Thoracic aorta (tissue), 2 donors: ENCODE measurements at regions not wholly inside any gene's neighbourhood (a gene's known extent, or its start where the extent isn't known, plus 50 kb on each side); places are given as distances from the start of the nearest gene placed in this dataset.

Experiments used
- ATAC-seq: fragments of 150-250 bp; one replicate; pipeline ENCODE4 v1.8.0; 2017; ENCODE audit warnings: low read depth; ENCODE audit not compliant: insufficient number of reproducible peaks, low FRiP score
- DNase-seq: peaks from one replicate; pipeline ENCODE4 v3.0.0-alpha.2; 2020; ENCODE audit warnings: low spot score
- H3K27ac ChIP-seq, 2 donors: fragments of 200-600 bp; sonication (generic); 1 replicate in 1 of 2; 2 replicates in 1 of 2; pipeline ENCODE4 v1.5.1; 2016; ENCODE audit warnings: mild to moderate bottlenecking in 2 of 2, moderate library complexity in 2 of 2
- H3K27me3 ChIP-seq: fragments of 200-600 bp; sonication (generic); replicated peaks from 2 replicates; pipeline ENCODE4 v1.6.0; 2016; ENCODE audit warnings: mild to moderate bottlenecking; ENCODE audit not compliant: insufficient read depth
- H3K36me3 ChIP-seq: fragments of 200-600 bp; sonication (generic); one replicate; pipeline ENCODE4 v1.5.1; 2016
- H3K4me1 ChIP-seq, 2 donors: fragments of 200-600 bp; sonication (generic); 1 replicate in 1 of 2; 2 replicates in 1 of 2; pipeline versions ENCODE4 v1.5.1 to v1.6.0; 2016; ENCODE audit warnings: low read depth in 2 of 2, mild to moderate bottlenecking in 1 of 2; ENCODE audit not compliant: control insufficient read depth in 1 of 2
- H3K4me3 ChIP-seq: fragments of 200-600 bp; sonication (generic); 2 replicates; pipeline ENCODE4 v1.5.1; 2016; ENCODE audit warnings: mild to moderate bottlenecking
- H3K9me3 ChIP-seq: fragments of 200-600 bp; sonication (generic); 2 replicates; pipeline ENCODE4 v1.5.1; 2016
- CTCF ChIP-seq: fragments of 200-600 bp; sonication (generic); IDR thresholded peaks from one replicate; pipeline ENCODE4 v1.5.1; 2019; ENCODE audit warnings: antibody characterized with exemption

GRCh38 chr3:72334681-72335457 is 513.4 kb downstream of the SHQ1 start:
- ATAC-seq, result no peak
- no peaks in the 10 kb centered on the region for H3K27me3 ChIP-seq
- no peak overlapping the region for H3K4me3 ChIP-seq
- no peaks in the 10 kb centered on the region for H3K36me3 ChIP-seq
- no peaks in the 10 kb centered on the region for H3K9me3 ChIP-seq
- DNase-seq, result no peak
- no peak overlapping the region for H3K27ac ChIP-seq
- no peak for TF ChIP-seq CTCF
- peaks cover 7 to 27% of the 10 kb centered on the region in 2 donors for H3K4me1 ChIP-seq

DNA sequence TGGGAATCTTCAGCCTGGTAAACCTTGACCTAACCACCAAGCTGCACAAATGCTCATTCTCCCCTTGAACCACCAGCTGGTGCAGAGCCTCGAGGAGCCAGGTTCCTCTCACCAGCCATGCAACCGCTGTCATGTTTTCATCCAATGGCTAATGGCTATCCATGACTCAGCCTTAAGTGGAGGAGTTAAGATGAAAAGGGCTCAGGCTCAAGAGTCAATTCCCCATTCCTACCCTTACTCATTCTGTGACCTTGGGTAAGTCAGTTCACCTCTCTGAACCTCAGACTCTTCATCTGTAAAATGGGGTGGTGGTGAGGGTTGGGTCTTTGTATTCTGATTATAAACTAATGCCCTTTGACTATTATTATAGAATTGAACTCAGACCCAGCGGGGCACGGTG is 515.6 kb downstream of the SHQ1 start:
- no peaks in the 10 kb centered on the region for H3K36me3 ChIP-seq
- no peak for ATAC-seq
- H3K4me3 ChIP-seq, result no peak overlapping the region
- no peak for DNase-seq
- H3K27me3 ChIP-seq, result no peaks in the 10 kb centered on the region
- peaks cover 14 to 23% of the 10 kb centered on the region in 2 donors for H3K4me1 ChIP-seq
- no peak for TF ChIP-seq CTCF
- no peak overlapping the region for H3K27ac ChIP-seq
- H3K9me3 ChIP-seq, result no peaks in the 10 kb centered on the region

DNA sequence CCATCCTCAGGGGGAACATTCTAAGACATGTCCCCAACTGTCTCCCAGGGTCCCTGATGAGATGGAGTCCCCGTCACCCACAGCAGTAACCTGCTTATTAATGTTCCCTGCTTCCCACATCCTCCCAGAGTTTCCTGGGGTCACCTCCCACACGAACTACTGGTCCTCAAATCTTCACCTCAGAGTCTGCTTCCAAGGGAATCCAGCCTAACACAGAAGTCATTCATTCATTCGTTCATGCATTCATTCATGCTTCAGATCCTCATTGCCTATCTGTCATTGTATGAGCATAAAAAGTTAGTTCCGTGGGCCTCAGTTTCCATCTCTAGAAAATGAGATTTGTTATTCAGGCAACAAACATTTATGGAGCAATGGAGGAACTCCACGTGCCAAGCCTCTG is 516.2 kb downstream of the SHQ1 start:
- no peak for TF ChIP-seq CTCF
- Histone ChIP-seq H3K4me3 (no peak overlapping the region), H3K9me3 (no peaks in the 10 kb centered on the region), H3K4me1 (peaks cover 11 to 19% of the 10 kb centered on the region in 2 donors), H3K27me3 (no peaks in the 10 kb centered on the region), H3K27ac (no peak overlapping the region), H3K36me3 (no peaks in the 10 kb centered on the region)
- ATAC-seq (no peak), DNase-seq (no peak)

DNA sequence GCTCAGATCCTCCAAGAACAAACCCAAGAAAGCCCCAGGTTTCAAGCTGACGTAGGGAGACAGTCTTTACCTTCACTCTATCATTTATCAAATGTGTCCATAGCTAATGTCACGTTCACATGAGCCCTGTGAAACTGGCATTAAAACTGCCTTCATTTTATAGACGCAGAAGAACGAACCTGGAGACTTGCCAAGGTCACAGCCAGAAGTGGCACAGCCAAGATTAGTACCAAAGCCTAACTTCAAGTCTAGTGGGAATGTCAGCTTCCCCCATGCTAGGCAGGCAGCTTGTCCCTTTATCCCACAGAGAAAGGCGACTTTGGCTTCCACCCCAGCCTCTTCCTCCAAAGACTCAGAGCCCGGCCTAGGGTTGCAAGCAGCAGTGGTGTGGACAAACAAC is 517.2 kb downstream of the SHQ1 start:
- no peak for ATAC-seq
- Histone ChIP-seq H3K27ac (no peak overlapping the region), H3K9me3 (no peaks in the 10 kb centered on the region), H3K4me3 (no peak overlapping the region), H3K36me3 (no peaks in the 10 kb centered on the region), H3K4me1 (peaks cover 7 to 13% of the 10 kb centered on the region in 2 donors), H3K27me3 (no peaks in the 10 kb centered on the region)
- no peak for TF ChIP-seq CTCF
- DNase-seq, result no peak

DNA sequence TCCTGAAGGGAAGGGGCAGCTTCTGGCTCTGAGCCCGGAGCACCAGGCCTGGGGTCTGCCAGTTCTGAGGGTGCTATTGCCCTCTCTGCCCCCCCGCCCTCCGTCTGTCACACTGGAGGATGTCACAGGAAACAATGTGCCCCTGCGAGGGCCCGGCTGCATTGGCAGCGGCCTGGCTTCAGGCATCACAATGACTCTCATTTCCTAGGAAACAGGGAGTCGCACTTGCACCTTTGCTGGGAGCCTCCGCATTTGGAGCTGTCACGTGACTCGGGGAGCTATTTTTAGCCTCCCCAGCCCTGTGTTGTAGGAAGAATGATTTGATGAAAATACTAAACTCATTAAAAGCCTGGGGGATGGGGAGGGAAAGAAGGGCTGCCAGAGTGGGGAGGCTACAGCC is 518.9 kb downstream of the SHQ1 start:
- Histone ChIP-seq H3K4me1 (peaks cover 7 to 13% of the 10 kb centered on the region in 2 donors), H3K27ac (no peak overlapping the region), H3K36me3 (no peaks in the 10 kb centered on the region), H3K9me3 (no peaks in the 10 kb centered on the region), H3K27me3 (no peaks in the 10 kb centered on the region), H3K4me3 (no peak overlapping the region)
- ATAC-seq (peak; percentile 45), DNase-seq (peak; percentile 37)
- TF ChIP-seq CTCF, result no peak
